ENCODE measurements at regions not wholly inside any gene's neighbourhood (a gene's known extent, or its start where the extent isn't known, plus 50 kb on each side); places are given as distances from the start of the nearest gene placed in this dataset.

- H3K4me3 ChIP-seq (ENCODE audit: low read length), result no peak overlapping the region
- TF ChIP-seq CTCF (conservative IDR thresholded peaks at IDR 0.05; ENCODE audit: low read length), result no peak
- no peak for DNase-seq (ENCODE audit: low read depth)
These were observed 800.0 kb downstream of the KCNJ18 start for GRCh38 chr17:22492331-22492730.

DNA sequence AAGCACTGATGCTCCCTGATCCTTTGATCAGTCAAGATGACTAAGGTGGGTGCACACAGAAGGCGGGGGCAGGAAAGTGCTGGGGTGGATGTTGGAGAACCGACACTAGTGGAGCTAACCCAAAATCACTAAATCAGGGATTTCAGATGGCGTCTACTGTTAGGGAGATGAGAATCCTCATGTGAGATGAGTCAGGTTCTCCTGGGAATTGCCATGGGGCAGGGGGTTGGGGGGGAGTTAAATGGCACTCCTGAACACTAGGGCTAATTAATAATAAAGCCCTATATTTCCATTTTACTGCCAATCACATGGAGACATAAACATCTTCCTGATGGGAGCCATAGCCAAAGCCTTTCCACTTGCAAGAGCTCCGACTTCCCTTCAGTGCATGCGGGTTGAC, 804.1 kb downstream of the KCNJ18 start:
- no peak for DNase-seq (ENCODE audit: low read depth)
- no peak for TF ChIP-seq CTCF (conservative IDR thresholded peaks at IDR 0.05; ENCODE audit: low read length)
- H3K4me3 ChIP-seq (ENCODE audit: low read length), result no peak overlapping the region

GRCh38 chr17:22503322-22503899, 811.1 kb downstream of the KCNJ18 start:
- TF ChIP-seq CTCF (conservative IDR thresholded peaks at IDR 0.05; ENCODE audit: low read length), result no peak
- H3K4me3 ChIP-seq (ENCODE audit: low read length), result no peak overlapping the region
- DNase-seq (ENCODE audit: low read depth), result no peak

GRCh38 chr17:22505660-22506059, 813.3 kb downstream of the KCNJ18 start:
- no peak overlapping the region for H3K4me3 ChIP-seq (ENCODE audit: low read length)
- TF ChIP-seq CTCF (conservative IDR thresholded peaks at IDR 0.05; ENCODE audit: low read length), result no peak
- DNase-seq (ENCODE audit: low read depth), result no peak

- H3K4me3 ChIP-seq (ENCODE audit: low read length), result no peak overlapping the region
- no peak for TF ChIP-seq CTCF (conservative IDR thresholded peaks at IDR 0.05; ENCODE audit: low read length)
- DNase-seq (ENCODE audit: low read depth), result no peak
These were observed 813.9 kb downstream of the KCNJ18 start for GRCh38 chr17:22506231-22506630.

GRCh38 chr17:22506861-22507260, 814.5 kb downstream of the KCNJ18 start:
- no peak for TF ChIP-seq CTCF (conservative IDR thresholded peaks at IDR 0.05; ENCODE audit: low read length)
- DNase-seq (ENCODE audit: low read depth), result no peak

GRCh38 chr17:22507823-22508222, 815.5 kb downstream of the KCNJ18 start:
- H3K4me3 ChIP-seq (ENCODE audit: low read length), result no peak overlapping the region
- TF ChIP-seq CTCF (conservative IDR thresholded peaks at IDR 0.05; ENCODE audit: low read length), result no peak
- no peak for DNase-seq (ENCODE audit: low read depth)

More at GRCh38 chr17:22506861-22507260, 814.5 kb downstream of the KCNJ18 start:
- no peak overlapping the region for H3K4me3 ChIP-seq (ENCODE audit: low read length)
